ENCODE measurements at regions not wholly inside any gene's neighbourhood (a gene's known extent, or its start where the extent isn't known, plus 50 kb on each side); places are given as distances from the start of the nearest gene placed in this dataset.

DNA sequence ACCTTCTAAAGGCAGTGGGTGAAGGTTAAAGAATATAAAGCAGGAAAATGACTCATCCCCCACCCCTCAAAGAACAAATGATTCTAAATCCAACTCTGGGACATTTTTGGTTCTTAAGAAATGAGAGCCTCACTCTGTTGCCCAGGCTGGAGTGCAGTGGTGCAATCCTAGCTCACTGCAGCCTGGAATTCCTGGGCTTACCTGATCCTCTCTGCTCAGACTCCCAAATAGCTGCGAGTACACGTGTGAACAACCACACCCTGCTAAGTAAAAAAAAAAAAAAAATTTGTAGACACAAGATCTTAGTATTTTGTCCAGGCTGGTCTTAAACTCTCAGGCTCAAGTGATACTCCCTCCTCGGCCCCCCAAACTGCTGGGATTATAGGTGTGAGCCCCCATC, 298.8 kb upstream of the MAF start:
- H3K4me1 ChIP-seq: no peaks in the 10 kb centered on the region
- ATAC-seq (no peak), DNase-seq (no peak)
- no peak overlapping the region for H3K27ac ChIP-seq
- no peak for TF ChIP-seq CTCF (IDR thresholded peaks at IDR 0.05)
- intact Hi-C loops (cut with DNase I): no loop called here
- H3K27me3 ChIP-seq: no peaks in the 10 kb centered on the region
- no peaks in the 10 kb centered on the region for H3K36me3 ChIP-seq
- no peak overlapping the region for H3K4me3 ChIP-seq
- no peaks in the 10 kb centered on the region for H3K9me3 ChIP-seq

GRCh38 chr16:79898703-79899102, 298.2 kb upstream of the MAF start:
- intact Hi-C loops (cut with DNase I): no loop called here
- Histone ChIP-seq H3K9me3 (no peaks in the 10 kb centered on the region), H3K4me3 (no peak overlapping the region), H3K27ac (no peak overlapping the region), H3K36me3 (no peaks in the 10 kb centered on the region), H3K4me1 (no peaks in the 10 kb centered on the region), H3K27me3 (no peaks in the 10 kb centered on the region)
- no peak for TF ChIP-seq CTCF (IDR thresholded peaks at IDR 0.05)
- ATAC-seq (no peak), DNase-seq (no peak)

- TF ChIP-seq CTCF (IDR thresholded peaks at IDR 0.05): no peak
- no peaks in the 10 kb centered on the region for H3K4me1 ChIP-seq
- H3K4me3 ChIP-seq: no peak overlapping the region
- no peak overlapping the region for H3K27ac ChIP-seq
- intact Hi-C loops (cut with DNase I): no loop called here
- ATAC-seq (peak; percentile 76), DNase-seq (no peak)
- no peaks in the 10 kb centered on the region for H3K27me3 ChIP-seq
- H3K9me3 ChIP-seq: no peaks in the 10 kb centered on the region
- H3K36me3 ChIP-seq: no peaks in the 10 kb centered on the region
Observed at GRCh38 chr16:79897453-79898146, 297.1 kb upstream of the MAF start.

- no peak overlapping the region for H3K27ac ChIP-seq
- no peak for TF ChIP-seq CTCF (IDR thresholded peaks at IDR 0.05)
- intact Hi-C loops (cut with DNase I): no loop called here
- no peaks in the 10 kb centered on the region for H3K27me3 ChIP-seq
- DNase-seq: no peak
- ATAC-seq: no peak
- no peaks in the 10 kb centered on the region for H3K36me3 ChIP-seq
- no peak overlapping the region for H3K4me3 ChIP-seq
- no peaks in the 10 kb centered on the region for H3K4me1 ChIP-seq
- H3K9me3 ChIP-seq: no peaks in the 10 kb centered on the region
Observed at GRCh38 chr16:79897104-79897452, 296.5 kb upstream of the MAF start.

- intact Hi-C loops (cut with DNase I): no loop called here
- H3K9me3 ChIP-seq: no peaks in the 10 kb centered on the region
- H3K27me3 ChIP-seq: no peaks in the 10 kb centered on the region
- TF ChIP-seq CTCF (IDR thresholded peaks at IDR 0.05): no peak
- no peaks in the 10 kb centered on the region for H3K4me1 ChIP-seq
- H3K27ac ChIP-seq: no peak overlapping the region
- no peak overlapping the region for H3K4me3 ChIP-seq
- H3K36me3 ChIP-seq: no peaks in the 10 kb centered on the region
- DNase-seq (no peak), ATAC-seq (no peak)
Observed at GRCh38 chr16:79895917-79896203, 295.3 kb upstream of the MAF start.

Measured in left lung (tissue), 4 donors.